ENCODE measurements at regions not wholly inside any gene's neighbourhood (a gene's known extent, or its start where the extent isn't known, plus 50 kb on each side); places are given as distances from the start of the nearest gene placed in this dataset.

- BruUV-seq (replicated peaks), result no TSS peak
- Histone ChIP-seq H3K9ac (replicated peaks; ENCODE audit: extremely low read depth, insufficient read depth, low read length) (no peak overlapping the region), H4K20me1 (replicated peaks; ENCODE audit: control insufficient read depth, extremely low read depth, insufficient read depth, low read length) (no peaks in the 10 kb centered on the region), H3K4me2 (ENCODE audit: insufficient read depth, low read length) (no peak overlapping the region), H3K9me3 (replicated peaks; ENCODE audit: control insufficient read depth, insufficient read depth, low read length) (no peaks in the 10 kb centered on the region), H3K36me3 (ENCODE audit: control insufficient read depth in 2 of 2, extremely low read depth in 1 of 2, insufficient read depth in 2 of 2, low read length in 2 of 2) (no peaks in the 10 kb centered on the region), H3K27me3 (ENCODE audit: control insufficient read depth in 2 of 2, insufficient read depth in 2 of 2, low read length in 2 of 2) (no peaks in the 10 kb centered on the region), H3K4me1 (ENCODE audit: control insufficient read depth, extremely low read depth, insufficient read depth, low read length) (peaks cover 7% of the 10 kb centered on the region), H3K9me1 (replicated peaks; ENCODE audit: control insufficient read depth, extremely low read depth, insufficient read depth, low read length) (no peaks in the 10 kb centered on the region), H3K27ac (ENCODE audit: insufficient read depth, low read depth, low read length) (no peak overlapping the region), H2AFZ (ENCODE audit: low read depth, low read length) (peak overlapping the region; percentile 41), H3K79me2 (ENCODE audit: control insufficient read depth, insufficient read depth, low read length) (no peaks in the 10 kb centered on the region), H3K4me3 (replicated peaks in 1 of 3; ENCODE audit: insufficient read depth in 1 of 3, low read depth in 1 of 3, low read length in 3 of 3) (no peak overlapping the region)
- POLR2A ChIA-PET, result no interaction called here
- peak; percentile 70 for DNase-seq (ENCODE audit: low read depth, low spot score)
- TF ChIP-seq POLR2AphosphoS5 (IDR thresholded peaks at IDR 0.05; ENCODE audit: insufficient read depth, low read depth, low read length) (no peak), POLR2A (IDR thresholded peaks at IDR 0.05; ENCODE audit: low read depth, low read length) (no peak), FOS (IDR thresholded peaks at IDR 0.05; ENCODE audit: borderline replicate concordance, insufficient read depth, low read length) (no peak), EZH2 (IDR thresholded peaks at IDR 0.05; ENCODE audit: borderline replicate concordance, low read depth, low read length, severe bottlenecking) (no peak), MYC (IDR thresholded peaks at IDR 0.05; ENCODE audit: low read depth, low read length) (no peak), MAX (IDR thresholded peaks at IDR 0.05; ENCODE audit: insufficient read depth, insufficient read length) (no peak), CTCF (IDR thresholded peaks at IDR 0.05; ENCODE audit: extremely low read depth in 1 of 2, insufficient read depth in 1 of 2, low read depth in 1 of 2, low read length in 2 of 2) (no peak), JUN (IDR thresholded peaks at IDR 0.05; ENCODE audit: borderline replicate concordance, insufficient read depth, insufficient read length, low read depth) (no peak), GATA2 (IDR thresholded peaks at IDR 0.05; ENCODE audit: insufficient read depth, insufficient read length, low read depth, low read length) (no peak)
- CTCF ChIA-PET, result interaction anchor here (0.6 to 1.6 kb wide), 5 partner anchors 10 to 154 kb away, joined by 3 to 4 read pairs (median 3); no protein-coding TSS in a partner anchor
- intact Hi-C loops (cut with micrococcal nuclease) (no loop called here), dilution Hi-C loops (cut with MboI; ENCODE audit: extremely low pct_ligation_motif_present, low sequenced_read_pairs) (no loop called here)
- no peak for FAIRE-seq
Measured at GRCh38 chr5:96180684-96181435, 219.2 kb upstream of the ELL2 start.
